ENCODE measurements at regions not wholly inside any gene's neighbourhood (a gene's known extent, or its start where the extent isn't known, plus 50 kb on each side); places are given as distances from the start of the nearest gene placed in this dataset.

- Mint-ChIP-seq H3K27ac (no peak overlapping the region), H3K36me3 (ENCODE audit: low read depth) (no peaks in the 10 kb centered on the region), H3K4me1 (ENCODE audit: low read depth) (no peaks in the 10 kb centered on the region), H3K27me3 (no peaks in the 10 kb centered on the region), H3K9me3 (peaks cover 15% of the 10 kb centered on the region), H3K4me3 (no peak overlapping the region)
- DNase-seq = no peak
Observed at GRCh38 chr5:145110181-145110580, 725.0 kb downstream of the PRELID2 start.

GRCh38 chr5:145105384-145105783 is 729.8 kb downstream of the PRELID2 start:
- no peak for DNase-seq
- no peaks in the 10 kb centered on the region for H3K36me3 Mint-ChIP-seq (ENCODE audit: low read depth)
- H3K4me3 Mint-ChIP-seq = no peak overlapping the region
- no peaks in the 10 kb centered on the region for H3K4me1 Mint-ChIP-seq (ENCODE audit: low read depth)
- peaks cover 8% of the 10 kb centered on the region for H3K9me3 Mint-ChIP-seq
- H3K27ac Mint-ChIP-seq = no peak overlapping the region
- H3K27me3 Mint-ChIP-seq = no peaks in the 10 kb centered on the region

GRCh38 chr5:145104106-145104505 is 731.0 kb downstream of the PRELID2 start:
- H3K36me3 Mint-ChIP-seq (ENCODE audit: low read depth) = no peaks in the 10 kb centered on the region
- no peaks in the 10 kb centered on the region for H3K4me1 Mint-ChIP-seq (ENCODE audit: low read depth)
- H3K4me3 Mint-ChIP-seq = no peak overlapping the region
- no peak for DNase-seq
- no peaks in the 10 kb centered on the region for H3K27me3 Mint-ChIP-seq
- peaks cover 6% of the 10 kb centered on the region for H3K9me3 Mint-ChIP-seq
- no peak overlapping the region for H3K27ac Mint-ChIP-seq

GRCh38 chr5:145101246-145101645 is 733.9 kb downstream of the PRELID2 start:
- Mint-ChIP-seq H3K4me1 (ENCODE audit: low read depth) (no peaks in the 10 kb centered on the region), H3K36me3 (ENCODE audit: low read depth) (no peaks in the 10 kb centered on the region), H3K4me3 (no peak overlapping the region), H3K27ac (no peak overlapping the region), H3K27me3 (no peaks in the 10 kb centered on the region), H3K9me3 (peaks cover 3% of the 10 kb centered on the region)
- no peak for DNase-seq

GRCh38 chr5:145090115-145090514 is 745.0 kb downstream of the PRELID2 start:
- no peak overlapping the region for H3K27ac Mint-ChIP-seq
- no peak for DNase-seq
- H3K4me1 Mint-ChIP-seq (ENCODE audit: low read depth) = no peaks in the 10 kb centered on the region
- peaks cover 32% of the 10 kb centered on the region for H3K9me3 Mint-ChIP-seq
- H3K27me3 Mint-ChIP-seq = no peaks in the 10 kb centered on the region
- H3K4me3 Mint-ChIP-seq = no peak overlapping the region
- H3K36me3 Mint-ChIP-seq (ENCODE audit: low read depth) = no peaks in the 10 kb centered on the region

GRCh38 chr5:145084834-145085233 is 750.3 kb downstream of the PRELID2 start:
- Mint-ChIP-seq H3K4me3 (no peak overlapping the region), H3K27me3 (no peaks in the 10 kb centered on the region), H3K27ac (no peak overlapping the region), H3K4me1 (ENCODE audit: low read depth) (no peaks in the 10 kb centered on the region), H3K36me3 (ENCODE audit: low read depth) (no peaks in the 10 kb centered on the region), H3K9me3 (peaks cover 28% of the 10 kb centered on the region)
- DNase-seq = no peak

GRCh38 chr5:145077028-145077427 is 758.1 kb downstream of the PRELID2 start:
- no peak for DNase-seq
- Mint-ChIP-seq H3K4me1 (ENCODE audit: low read depth) (no peaks in the 10 kb centered on the region), H3K27me3 (no peaks in the 10 kb centered on the region), H3K36me3 (ENCODE audit: low read depth) (no peaks in the 10 kb centered on the region), H3K9me3 (peaks cover 20% of the 10 kb centered on the region), H3K4me3 (no peak overlapping the region), H3K27ac (no peak overlapping the region)

GRCh38 chr5:145076040-145076439 is 759.1 kb downstream of the PRELID2 start:
- DNase-seq = no peak
- Mint-ChIP-seq H3K36me3 (ENCODE audit: low read depth) (no peaks in the 10 kb centered on the region), H3K27ac (no peak overlapping the region), H3K27me3 (no peaks in the 10 kb centered on the region), H3K4me1 (ENCODE audit: low read depth) (no peaks in the 10 kb centered on the region), H3K4me3 (no peak overlapping the region), H3K9me3 (peaks cover 16% of the 10 kb centered on the region)

GRCh38 chr5:145072889-145073288 is 762.3 kb downstream of the PRELID2 start:
- H3K27me3 Mint-ChIP-seq = no peaks in the 10 kb centered on the region
- H3K4me1 Mint-ChIP-seq (ENCODE audit: low read depth) = no peaks in the 10 kb centered on the region
- H3K36me3 Mint-ChIP-seq (ENCODE audit: low read depth) = no peaks in the 10 kb centered on the region
- peaks cover 11% of the 10 kb centered on the region for H3K9me3 Mint-ChIP-seq
- H3K27ac Mint-ChIP-seq = no peak overlapping the region
- no peak overlapping the region for H3K4me3 Mint-ChIP-seq
- no peak for DNase-seq

- Mint-ChIP-seq H3K36me3 (ENCODE audit: low read depth) (no peaks in the 10 kb centered on the region), H3K4me3 (no peak overlapping the region), H3K9me3 (peaks cover 3% of the 10 kb centered on the region), H3K4me1 (ENCODE audit: low read depth) (no peaks in the 10 kb centered on the region), H3K27me3 (no peaks in the 10 kb centered on the region), H3K27ac (no peak overlapping the region)
- no peak for DNase-seq
Observed at GRCh38 chr5:145068721-145069120, 766.4 kb downstream of the PRELID2 start.

GRCh38 chr5:145062280-145063062 is 772.7 kb downstream of the PRELID2 start:
- H3K27me3 Mint-ChIP-seq = no peaks in the 10 kb centered on the region

GRCh38 chr5:145056800-145057199 is 778.3 kb downstream of the PRELID2 start:
- Mint-ChIP-seq H3K27me3 (no peaks in the 10 kb centered on the region), H3K9me3 (no peaks in the 10 kb centered on the region), H3K27ac (no peak overlapping the region), H3K36me3 (ENCODE audit: low read depth) (no peaks in the 10 kb centered on the region), H3K4me3 (no peak overlapping the region), H3K4me1 (ENCODE audit: low read depth) (no peaks in the 10 kb centered on the region)
- no peak for DNase-seq

More at GRCh38 chr5:145062280-145063062, 772.7 kb downstream of the PRELID2 start:
- Mint-ChIP-seq H3K4me3 (no peak overlapping the region), H3K9me3 (peaks cover 4% of the 10 kb centered on the region), H3K4me1 (ENCODE audit: low read depth) (no peaks in the 10 kb centered on the region), H3K36me3 (ENCODE audit: low read depth) (no peaks in the 10 kb centered on the region), H3K27ac (no peak overlapping the region)
- no peak for DNase-seq

GRCh38 chr5:145050181-145050580 is 785.0 kb downstream of the PRELID2 start:
- no peaks in the 10 kb centered on the region for H3K4me1 Mint-ChIP-seq (ENCODE audit: low read depth)
- H3K27ac Mint-ChIP-seq = no peak overlapping the region
- H3K36me3 Mint-ChIP-seq (ENCODE audit: low read depth) = no peaks in the 10 kb centered on the region
- no peak for DNase-seq
- H3K27me3 Mint-ChIP-seq = no peaks in the 10 kb centered on the region
- H3K4me3 Mint-ChIP-seq = no peak overlapping the region
- H3K9me3 Mint-ChIP-seq = peaks cover 5% of the 10 kb centered on the region

GRCh38 chr5:145044970-145045369 is 790.2 kb downstream of the PRELID2 start:
- Mint-ChIP-seq H3K36me3 (ENCODE audit: low read depth) (no peaks in the 10 kb centered on the region), H3K27me3 (no peaks in the 10 kb centered on the region), H3K4me1 (ENCODE audit: low read depth) (no peaks in the 10 kb centered on the region), H3K4me3 (no peak overlapping the region), H3K9me3 (peaks cover 9% of the 10 kb centered on the region), H3K27ac (no peak overlapping the region)
- DNase-seq = no peak

- Mint-ChIP-seq H3K4me1 (ENCODE audit: low read depth) (no peaks in the 10 kb centered on the region), H3K27me3 (no peaks in the 10 kb centered on the region), H3K36me3 (ENCODE audit: low read depth) (no peaks in the 10 kb centered on the region), H3K27ac (no peak overlapping the region), H3K4me3 (no peak overlapping the region), H3K9me3 (peaks cover 13% of the 10 kb centered on the region)
- no peak for DNase-seq
Observed at GRCh38 chr5:145028626-145029025, 806.5 kb downstream of the PRELID2 start.

- H3K27ac Mint-ChIP-seq = no peak overlapping the region
- no peaks in the 10 kb centered on the region for H3K36me3 Mint-ChIP-seq (ENCODE audit: low read depth)
- H3K27me3 Mint-ChIP-seq = no peaks in the 10 kb centered on the region
- no peak overlapping the region for H3K4me3 Mint-ChIP-seq
- no peaks in the 10 kb centered on the region for H3K4me1 Mint-ChIP-seq (ENCODE audit: low read depth)
- DNase-seq = no peak
- peaks cover 13% of the 10 kb centered on the region for H3K9me3 Mint-ChIP-seq
Observed at GRCh38 chr5:145027286-145027685, 807.9 kb downstream of the PRELID2 start.
